ENCODE measurements at regions not wholly inside any gene's neighbourhood (a gene's known extent, or its start where the extent isn't known, plus 50 kb on each side); places are given as distances from the start of the nearest gene placed in this dataset.

DNA sequence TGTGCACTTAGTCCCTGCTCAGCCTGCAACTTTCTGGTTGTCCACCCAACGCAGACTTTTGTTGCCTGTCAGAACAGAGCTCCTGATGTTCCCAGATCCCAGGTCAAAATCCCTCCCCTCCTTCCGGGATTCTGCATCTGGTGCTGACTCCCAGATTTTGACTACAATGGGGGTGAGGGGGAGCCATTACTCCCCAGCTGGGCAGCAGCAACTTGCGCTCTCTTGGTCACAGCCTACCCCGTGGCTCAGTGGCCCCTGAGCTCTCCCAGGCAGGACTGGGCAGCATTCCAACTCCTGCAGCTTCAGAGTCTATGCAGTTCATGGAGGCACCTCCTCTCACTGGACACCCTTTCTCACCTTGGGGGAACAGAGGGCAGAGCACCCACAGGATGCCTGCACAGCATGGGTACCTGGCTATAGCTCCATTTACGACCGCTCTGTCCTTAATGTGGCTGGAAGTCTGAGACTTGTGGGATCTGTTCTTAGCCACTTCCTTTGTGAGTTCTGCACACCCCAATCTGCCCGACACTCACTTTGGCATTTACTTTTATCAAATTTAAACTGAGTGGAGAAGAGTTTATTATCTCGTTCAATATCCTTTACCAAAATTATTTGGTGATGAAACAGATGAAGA, 545.5 kb upstream of the MGMT start:
- no peak for DNase-seq

DNA sequence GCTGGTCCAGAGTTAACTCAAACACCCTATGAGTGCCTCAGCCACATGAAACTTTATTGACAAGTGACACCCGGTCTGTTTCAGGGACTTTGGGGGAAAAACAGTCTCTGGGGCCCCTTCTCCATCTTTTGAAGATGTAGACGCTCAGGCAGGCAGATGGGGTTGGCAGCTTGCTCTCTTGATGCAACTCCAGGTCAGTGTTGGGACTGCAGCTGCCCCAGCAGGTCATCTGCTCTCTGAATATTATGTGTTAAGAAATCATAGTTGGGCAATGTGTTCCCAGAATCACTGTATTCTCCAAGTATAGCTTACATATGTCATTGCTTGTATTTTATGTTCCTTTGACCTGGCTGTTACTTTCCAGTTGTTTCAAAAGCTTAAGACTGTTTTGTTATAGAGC, 544.9 kb upstream of the MGMT start:
- DNase-seq = no peak

DNA sequence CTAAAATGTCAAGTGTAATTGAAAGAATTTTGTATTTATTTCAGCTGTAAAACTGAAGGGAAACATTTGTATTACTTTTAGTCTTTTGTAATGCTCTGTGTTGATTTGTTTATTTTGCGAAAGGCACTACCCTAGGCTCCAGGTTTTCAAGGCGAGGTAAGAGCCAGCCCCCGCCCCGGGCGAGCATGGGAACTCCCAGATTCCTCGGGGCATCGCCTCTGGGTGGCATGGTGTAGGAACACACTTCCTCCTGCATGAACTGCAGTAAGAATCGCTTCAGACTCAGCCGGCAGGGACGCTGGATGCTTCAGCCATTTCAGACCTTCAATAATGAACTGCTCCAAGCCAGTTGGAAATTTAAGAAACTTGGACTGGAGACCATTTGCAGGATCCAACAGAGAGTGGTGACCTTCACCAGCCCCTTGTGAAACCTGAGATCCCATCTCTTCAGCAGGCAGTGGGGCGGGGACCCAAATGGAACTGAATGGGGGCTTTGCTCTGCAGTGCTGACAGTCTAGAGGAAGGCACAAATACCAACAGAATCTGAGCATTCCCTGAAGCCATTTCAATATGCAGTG, 544.3 kb upstream of the MGMT start:
- no peak for DNase-seq

DNA sequence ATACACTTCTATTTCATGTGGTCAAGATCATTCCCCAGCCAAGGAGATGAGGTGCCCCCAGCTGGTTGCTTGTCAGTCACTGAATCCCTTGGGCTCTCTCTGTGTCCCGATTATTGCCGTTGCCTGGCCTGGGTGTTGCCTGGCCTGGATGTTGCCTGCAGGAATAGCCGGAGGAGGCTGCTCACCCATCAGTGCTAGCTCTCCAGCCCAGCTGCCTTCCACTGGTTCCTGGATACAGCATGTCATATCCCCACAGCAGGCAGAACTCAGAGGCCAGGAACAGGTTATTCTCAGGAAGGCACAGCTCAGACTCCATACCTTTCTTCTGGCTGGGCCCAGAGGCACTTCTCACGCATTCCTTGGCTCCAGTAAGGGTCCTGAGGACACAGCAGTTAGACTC, 542.1 kb upstream of the MGMT start:
- DNase-seq = no peak

DNA sequence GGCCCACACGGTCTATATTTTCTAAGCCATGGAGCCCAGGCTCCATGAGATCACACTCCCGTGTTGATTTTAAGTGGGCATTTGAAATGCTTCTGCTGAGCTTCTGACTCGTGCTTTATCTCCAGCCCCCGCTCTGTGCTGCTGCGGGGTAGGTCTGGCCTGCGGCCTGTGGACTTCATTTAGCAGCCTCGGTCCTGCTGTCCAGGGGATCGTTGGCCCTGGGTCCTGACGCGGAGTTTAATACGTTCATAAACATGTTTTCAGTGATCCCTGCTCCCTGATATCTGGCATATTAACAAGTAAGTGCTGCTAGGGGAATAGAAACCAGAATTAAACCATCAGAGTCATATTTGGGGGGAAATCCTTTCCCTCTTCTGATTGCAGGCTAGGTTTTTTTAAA, 540.3 kb upstream of the MGMT start:
- DNase-seq = no peak

DNA sequence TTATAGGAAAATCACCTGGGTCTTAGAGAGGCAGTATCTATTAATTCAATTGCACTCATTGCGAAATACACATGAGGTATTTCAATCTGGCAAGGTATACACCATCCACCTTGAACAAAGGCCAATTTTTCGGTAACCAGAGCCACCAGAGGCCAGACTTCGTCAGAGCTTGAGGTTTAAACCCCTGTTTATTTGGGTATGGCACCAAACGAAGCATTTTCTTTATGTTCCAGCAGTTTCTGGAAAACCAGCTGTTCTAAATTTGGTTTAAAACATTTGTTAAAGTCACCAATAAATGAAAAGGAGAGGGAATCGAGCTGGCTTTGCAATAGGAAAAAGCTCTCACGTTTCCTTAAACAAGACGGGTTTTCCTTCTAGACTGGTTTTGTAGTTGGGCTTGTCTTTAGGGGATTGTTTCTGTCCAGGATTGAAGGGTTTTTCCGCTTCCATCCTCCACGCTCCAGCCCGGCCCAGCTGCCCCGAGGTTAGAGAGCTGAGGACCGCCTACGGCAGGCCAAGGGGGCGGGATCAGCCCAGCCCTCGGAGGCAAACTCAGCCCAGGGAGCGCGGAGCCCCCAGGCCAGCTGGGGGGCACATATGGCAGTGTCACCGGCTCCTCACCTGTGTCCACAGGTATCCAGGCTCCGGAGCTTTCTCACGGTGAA, 539.4 kb upstream of the MGMT start:
- DNase-seq = no peak

DNA sequence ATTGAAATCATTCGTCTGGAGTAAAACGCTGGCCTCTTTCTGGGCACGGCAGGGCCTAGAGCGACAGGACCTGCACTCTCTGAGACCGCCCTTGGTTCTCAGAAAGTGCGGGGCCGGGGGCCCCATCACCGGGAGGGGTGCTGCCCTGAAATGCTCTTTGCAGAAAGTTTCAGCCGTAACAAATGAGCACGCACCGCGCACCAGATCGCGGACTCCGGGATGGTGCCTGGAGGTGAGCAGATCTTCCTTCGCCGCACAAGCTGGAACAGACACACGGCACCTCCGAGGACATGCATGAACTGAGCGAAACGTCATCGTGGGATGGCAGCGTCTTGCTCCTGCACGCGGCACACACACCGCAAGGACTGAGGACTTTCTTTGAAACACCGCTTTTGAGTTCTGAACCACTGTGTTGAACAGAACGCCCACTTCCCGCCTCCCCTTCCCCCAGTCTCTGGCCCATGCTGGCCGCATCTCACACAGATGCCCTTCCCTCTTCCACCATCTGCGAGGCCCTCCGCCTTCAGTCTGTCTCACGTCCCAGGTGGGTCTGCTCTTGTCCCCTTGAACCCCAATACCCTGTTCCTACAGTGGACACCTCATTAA, 538.7 kb upstream of the MGMT start:
- no peak for DNase-seq

DNA sequence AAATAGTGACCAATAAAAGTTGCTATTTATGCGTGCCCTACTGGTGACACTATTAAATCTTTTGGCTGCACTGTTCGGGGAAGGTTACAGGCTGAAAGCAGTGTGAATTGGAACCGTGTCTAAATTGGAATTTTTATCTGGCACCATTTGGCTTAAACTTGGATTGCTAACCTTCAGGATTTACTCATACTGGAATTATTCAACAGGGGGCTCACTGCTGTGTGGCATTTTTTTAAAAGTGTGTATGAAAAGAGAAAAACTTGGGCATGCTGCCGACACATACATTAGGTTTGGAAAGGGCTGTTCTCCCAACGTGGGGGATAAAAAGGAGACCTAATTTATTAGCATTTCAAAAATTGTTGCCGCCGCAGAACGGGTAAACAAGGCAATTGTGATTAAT, 537.9 kb upstream of the MGMT start:
- no peak for DNase-seq

DNA sequence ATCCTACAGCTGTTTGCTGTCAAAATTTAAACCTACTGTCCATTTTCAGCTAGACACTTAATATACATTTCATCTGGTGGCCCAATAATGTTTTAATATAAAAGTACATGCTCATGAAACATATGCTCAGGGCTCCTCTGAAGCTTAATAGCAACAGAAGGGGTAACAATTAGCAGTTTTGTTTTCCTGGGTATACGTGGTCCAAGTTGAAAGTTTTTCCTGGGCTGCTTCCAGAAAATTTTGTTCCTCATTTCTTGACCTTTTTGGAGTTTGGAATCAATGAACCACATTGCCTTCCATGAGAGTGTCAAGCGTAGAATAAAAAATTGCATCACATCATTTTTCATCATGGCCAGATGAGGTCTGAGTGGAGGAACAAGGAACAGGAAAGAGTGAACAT, 537.3 kb upstream of the MGMT start:
- DNase-seq = no peak

DNA sequence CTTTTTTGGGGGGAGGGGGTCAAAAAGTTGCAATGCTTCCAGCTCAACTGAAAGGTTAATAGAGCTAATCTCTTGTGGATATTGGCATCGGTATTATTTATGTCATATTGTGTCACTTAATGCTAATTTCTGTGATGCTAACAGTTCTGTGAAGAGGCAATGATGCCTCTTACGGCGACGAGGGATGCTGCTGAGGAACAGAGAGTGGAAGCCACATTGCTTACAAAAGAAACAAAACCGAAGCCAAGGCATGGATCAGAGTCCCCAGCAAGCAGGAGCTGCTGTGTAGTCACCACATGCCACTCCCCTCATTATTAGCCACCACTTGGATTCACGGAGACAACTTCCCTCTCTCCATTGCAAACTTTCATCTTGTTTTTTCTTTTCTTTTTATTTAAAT, 536.5 kb upstream of the MGMT start:
- DNase-seq = no peak

DNA sequence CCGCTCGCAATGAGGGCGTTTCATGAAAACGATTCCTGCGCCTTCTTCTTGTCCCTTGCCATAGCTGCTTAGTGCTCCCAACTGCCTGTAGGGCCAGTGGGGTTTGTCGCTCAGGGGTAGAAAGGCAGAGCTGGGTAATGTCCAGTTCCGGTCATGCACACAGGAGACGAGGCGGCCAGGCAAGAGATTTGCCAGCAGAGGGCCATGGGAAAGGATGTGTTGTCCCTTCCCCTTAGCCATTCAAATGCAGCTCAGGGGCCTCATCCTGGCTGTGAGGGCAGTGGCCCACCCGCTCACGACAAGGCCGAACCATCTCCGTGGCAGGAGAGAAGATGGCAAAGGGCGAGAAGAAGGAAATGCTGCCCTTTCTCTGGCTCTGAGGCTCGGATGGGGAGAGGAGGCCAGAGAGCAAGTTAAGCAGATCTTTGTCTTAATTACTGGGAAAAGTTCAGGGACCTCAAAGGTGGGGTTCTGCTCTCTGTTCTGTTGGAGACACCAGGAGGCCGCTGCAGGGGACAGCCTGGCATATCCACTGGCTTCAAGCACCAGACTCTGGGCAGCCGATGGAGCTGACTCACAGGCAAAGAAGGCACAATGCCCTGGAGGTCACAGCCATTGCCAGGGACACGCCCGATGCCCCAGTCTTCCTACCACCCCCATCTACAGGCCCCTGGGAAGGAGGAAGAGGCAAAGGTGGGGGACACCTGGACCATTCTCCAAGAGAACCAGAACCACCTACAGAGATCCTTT, 534.8 kb upstream of the MGMT start:
- DNase-seq = no peak

DNA sequence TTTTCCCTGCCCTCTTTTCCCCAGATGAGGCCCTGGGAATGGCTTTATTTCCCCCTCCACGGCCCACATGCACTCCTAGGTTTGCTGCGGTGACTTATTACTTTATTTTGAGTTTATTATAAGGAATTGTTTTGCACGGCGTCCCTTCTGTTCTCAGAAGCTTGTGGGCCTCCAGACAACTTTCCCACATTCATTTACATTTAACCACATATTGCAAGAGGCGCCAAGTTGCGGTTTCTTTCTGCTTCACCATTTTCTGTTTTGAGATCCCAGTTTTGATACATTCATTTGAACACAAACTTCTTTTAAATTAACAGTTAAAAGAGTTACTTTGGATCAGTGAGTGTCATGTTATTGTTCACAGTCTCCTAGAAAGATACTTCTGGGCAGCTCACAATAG, 532.5 kb upstream of the MGMT start:
- DNase-seq = no peak

DNA sequence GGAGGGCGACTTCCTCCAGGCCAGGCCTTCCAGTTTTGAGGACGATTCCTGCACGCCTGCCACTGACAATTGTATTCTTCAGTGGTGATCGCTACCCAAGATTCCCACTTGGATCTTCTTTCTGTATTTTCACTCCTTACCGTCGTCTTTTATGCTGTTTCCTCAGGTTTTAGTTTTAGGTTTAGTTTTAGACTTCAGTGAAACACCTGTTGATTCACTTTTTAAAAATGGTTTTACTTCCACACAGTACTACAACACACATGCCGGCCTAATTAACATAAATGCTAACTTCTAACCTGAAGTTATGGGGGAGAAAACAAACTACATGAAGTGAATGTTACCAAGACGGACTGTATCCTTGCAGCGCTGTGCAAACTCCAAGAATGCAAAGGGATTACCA, 530.6 kb upstream of the MGMT start:
- DNase-seq = no peak

DNA sequence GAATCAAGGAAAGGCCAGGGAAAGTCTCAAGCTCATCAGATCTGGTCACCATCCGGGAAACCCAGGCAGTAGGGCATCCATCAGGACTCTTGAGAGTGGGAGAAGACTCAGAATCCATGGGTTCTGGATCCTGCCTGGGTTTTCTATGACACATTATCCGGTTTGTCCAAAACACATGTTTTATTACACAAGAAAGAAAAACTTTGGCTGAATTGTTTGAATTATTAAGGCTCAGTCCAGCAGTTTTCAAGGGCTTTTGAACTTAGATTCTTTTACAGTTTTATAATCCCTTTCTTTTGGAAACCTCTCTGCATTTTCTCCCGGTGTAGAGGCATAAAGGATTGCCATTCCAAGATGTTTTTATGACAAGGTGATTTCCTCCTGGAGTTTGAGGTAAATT, 528.5 kb upstream of the MGMT start:
- DNase-seq = no peak

DNA sequence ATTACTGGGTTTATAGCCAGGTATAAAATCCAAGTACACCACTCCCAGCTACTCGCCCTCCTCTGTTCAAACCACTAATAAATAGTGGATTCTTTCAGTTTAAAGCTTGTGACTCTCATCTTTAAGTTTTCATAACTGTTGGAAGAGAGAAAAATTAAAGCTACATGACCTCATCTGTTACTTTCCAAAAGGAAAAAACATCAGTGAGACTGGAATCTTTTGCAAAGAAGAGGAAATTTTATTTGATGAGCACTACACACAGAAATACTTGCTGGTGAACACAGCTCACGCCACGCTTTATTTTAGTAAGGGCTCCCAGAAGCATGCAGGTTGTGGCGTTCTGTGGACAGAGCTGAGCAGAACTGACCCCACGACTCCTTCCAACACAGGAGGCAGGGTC, 527.0 kb upstream of the MGMT start:
- no peak for DNase-seq

DNA sequence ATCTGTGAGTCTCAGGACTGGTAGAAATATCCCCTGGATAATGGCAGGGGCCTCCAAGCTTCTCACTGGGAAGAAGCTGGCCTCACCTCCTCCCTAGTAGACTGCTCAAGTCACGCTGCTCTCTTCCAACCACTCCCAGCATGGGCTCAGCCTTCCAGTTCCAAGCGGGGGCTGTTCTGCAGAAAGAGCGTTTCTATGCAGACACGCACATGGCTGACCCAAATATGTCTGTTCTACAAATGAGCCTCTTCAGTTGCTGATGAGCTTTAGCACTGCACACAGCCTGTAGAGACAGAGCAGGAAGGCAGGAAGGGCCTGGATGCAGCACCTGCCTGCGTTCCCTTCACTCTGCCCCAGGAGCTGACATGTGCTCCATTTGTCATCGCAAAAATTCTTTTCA, 523.9 kb upstream of the MGMT start:
- DNase-seq = no peak

DNA sequence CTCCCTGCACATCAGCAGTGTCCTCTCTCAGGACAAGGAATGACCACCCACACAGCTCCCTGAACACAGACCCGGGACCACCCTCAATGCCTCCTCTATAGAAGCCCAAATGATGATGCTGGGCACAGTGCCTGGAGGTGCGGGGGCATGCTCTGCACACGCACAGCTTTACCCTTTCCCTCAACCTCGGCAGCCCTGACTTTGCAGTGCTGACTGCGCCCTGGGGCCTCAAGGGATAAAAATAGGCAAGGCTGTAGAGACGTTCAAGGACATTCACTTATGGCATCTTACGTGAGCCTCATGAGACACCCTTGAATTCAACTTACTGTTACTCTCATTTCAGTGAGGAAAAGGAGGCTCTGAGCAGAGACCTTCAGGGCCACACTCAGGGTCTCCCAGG, 521.6 kb upstream of the MGMT start:
- DNase-seq = no peak

DNA sequence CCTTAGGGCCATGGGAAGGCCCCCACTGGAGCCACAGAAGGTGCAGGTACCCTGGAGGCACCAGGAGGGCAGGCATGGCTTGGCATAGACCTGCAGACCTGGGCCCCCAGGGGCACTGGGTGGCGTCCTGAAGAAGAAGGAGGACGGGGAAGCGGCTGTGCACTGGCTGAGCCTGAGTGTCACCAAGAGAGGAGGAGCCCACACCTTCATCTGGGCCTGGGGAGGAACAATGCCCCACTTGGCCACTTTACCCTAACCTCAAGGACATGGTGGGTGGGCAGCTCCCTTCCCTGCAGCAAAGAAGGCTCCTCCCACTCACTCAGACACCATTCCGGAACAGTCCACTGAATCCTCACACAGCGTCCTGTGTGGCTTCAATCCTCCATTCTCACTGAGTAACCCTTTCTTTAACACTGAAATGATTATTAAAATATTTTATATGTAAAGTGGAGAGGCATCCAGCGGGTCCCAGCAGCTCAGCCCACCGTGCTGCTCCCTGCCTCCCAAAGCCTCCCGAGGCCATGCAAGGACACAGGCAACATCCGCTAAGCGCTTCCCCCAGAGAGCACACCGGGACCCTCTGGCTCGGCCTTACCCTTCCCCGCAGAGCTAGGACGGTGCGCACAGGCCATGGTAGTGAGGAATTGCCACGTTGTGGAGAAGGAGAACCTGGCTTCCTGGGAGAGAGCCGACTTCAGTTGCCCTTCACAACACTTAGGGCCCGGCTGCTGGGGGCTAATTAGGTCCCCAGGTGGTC, 516.7 kb upstream of the MGMT start:
- DNase-seq = no peak

DNA sequence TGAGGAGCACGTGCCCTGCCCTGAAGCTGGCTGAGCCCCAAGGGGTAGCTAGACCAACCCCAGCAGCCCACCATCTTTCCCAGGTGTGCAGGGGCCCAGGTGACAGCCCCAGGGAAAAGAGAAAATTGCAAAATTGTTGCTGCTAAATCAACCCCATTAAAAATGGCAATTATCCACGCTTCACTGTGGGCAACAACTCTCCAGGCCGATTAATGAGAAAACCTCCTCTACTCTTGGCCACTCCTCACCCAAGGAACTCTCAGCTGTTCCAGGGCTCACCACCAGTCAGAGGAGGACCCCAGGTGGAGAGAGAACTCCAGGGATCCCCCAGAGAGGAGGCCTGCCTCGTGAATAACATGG, 516.1 kb upstream of the MGMT start:
- DNase-seq = no peak

DNA sequence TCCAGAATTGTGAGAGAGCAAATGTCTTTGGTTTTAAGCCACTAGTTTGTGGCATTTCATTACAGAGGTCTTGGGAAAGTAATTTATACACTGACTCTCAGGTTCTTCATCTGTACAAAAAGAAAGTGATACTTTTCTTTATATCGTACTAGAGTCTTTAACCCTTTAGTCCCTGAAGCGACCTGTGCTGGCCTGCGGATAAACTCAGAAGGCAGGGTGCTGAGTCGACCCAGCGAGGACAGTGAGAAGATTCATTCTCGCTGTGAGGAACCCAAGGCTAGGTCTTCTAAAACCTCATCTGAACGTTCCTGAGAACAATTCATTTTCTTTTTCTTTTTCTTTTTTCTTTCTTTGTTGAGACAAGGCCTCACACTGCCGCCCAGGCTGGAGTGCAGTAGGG, 514.2 kb upstream of the MGMT start:
- no peak for DNase-seq

DNA sequence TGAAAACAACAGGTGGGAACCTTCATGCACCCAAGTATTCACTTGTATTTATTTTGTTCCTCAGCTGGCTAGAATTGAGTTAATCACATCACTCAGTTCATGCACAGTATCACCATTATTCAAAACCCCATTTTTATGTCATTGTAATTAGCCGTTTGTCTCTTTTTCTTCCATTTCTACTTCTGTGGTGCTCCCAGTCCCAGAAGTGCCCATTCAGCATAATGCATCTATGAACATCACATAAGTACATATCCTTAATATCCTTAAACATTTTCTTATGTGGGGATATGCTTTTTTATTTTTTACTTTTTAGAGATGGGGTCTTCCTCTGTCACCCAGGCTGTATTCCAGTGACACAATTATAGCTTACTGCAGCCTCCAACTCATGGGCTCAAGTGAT, 510.9 kb upstream of the MGMT start:
- no peak for DNase-seq

DNA sequence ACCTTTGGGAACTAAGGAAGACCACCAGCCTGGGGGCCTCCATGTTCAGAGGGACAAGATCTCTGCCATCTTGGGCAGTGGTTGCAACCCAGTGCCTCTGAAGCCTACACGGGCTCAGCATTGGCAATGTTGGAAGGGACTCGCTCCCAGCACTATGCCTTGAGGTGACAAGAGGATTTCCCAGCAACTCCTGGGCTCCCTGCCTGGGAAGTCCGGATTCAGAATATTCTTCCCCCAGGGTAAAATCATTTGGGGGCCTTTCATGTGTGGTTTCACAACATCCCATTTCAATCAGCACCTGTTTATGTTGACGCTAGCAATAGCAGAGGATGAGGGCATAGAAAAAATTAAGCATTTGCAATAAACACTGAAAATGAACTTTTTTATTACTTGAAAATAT, 509.8 kb upstream of the MGMT start:
- DNase-seq = no peak

Measured in CD4-positive, alpha-beta T cell treated with Interleukin-17A for 1 hour (primary cell).